ENCODE measurements at regions not wholly inside any gene's neighbourhood (a gene's known extent, or its start where the extent isn't known, plus 50 kb on each side); places are given as distances from the start of the nearest gene placed in this dataset.

DNA sequence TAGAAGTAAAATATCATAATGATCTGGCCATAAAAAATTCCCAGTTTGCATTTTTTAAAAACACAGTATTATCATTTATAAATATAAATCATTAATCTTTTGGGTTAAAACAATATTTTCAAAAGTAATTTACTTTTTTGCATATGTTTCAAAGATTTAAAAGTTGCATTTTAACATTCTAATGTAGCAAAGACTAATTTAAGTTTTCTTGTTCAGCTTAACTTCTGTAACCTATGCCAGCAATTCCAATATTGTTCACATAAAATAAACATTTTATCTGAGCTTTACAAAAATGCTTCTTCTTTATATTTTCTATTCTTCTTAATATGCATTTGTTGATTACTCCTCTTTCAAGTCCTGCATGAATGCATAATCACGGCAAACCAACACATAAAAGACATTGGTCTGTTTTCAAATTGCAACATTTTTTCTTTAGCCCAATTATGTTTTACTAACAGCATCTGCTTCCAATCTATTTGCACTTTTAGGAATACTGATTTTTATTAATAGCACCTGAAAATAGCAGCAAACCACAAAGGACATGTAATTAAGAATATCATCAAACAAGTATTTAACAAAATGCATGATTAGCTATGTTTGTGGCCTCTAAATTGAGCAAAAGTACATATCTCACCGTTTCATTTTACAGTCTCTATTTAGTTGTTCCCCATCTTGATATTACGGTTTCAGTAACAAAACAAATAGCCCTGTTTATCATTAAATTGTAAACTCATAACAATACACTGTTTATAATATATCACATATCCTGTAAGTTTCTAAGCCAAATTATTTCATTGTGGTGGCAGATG, 286.9 kb upstream of the NFE2L3 start:
- no peak for DNase-seq

DNA sequence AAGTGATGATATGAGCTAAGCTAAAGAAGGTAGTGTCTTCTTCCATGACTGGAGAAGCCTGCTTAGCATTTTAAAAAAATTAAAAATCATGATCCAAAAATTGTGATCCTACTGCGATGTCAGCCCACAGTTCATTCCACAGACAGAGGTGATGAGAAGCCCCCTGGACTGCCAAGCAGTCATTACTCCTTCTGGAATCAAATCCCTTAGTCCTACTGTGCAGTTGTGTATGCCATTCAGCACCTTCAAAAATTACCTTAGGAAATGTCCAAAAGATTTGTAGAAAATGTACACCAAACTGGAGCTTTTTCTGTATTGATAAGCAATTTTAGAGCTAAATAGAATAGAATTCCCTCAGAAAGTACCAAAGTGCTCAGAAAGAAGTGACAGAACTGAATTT, 283.5 kb upstream of the NFE2L3 start:
- DNase-seq: no peak

GRCh38 chr7:25870574-25870973, 281.4 kb upstream of the NFE2L3 start:
- DNase-seq: no peak

DNA sequence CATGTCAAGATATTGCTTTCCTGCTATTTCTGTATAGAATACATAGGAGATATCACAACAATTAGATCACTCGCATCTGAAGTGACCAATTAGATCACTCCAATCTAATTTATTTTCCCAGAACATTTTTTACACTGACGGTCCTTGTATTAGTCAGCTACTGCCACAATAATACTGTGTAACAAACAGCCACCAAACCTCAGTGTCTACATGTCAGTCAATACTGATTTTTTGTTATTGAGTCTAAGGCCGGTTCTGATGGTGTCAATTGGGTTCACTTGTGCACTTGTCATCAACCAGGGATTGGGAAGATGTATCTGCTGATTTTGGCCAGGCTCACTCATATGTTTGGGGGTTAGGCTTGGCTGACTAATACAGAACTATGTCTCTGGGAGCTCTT, 275.9 kb upstream of the NFE2L3 start:
- DNase-seq: no peak

- DNase-seq: no peak
Measured at GRCh38 chr7:25877802-25878789, 273.9 kb upstream of the NFE2L3 start.

- DNase-seq: no peak
Measured at GRCh38 chr7:25879799-25880198, 272.2 kb upstream of the NFE2L3 start.

DNA sequence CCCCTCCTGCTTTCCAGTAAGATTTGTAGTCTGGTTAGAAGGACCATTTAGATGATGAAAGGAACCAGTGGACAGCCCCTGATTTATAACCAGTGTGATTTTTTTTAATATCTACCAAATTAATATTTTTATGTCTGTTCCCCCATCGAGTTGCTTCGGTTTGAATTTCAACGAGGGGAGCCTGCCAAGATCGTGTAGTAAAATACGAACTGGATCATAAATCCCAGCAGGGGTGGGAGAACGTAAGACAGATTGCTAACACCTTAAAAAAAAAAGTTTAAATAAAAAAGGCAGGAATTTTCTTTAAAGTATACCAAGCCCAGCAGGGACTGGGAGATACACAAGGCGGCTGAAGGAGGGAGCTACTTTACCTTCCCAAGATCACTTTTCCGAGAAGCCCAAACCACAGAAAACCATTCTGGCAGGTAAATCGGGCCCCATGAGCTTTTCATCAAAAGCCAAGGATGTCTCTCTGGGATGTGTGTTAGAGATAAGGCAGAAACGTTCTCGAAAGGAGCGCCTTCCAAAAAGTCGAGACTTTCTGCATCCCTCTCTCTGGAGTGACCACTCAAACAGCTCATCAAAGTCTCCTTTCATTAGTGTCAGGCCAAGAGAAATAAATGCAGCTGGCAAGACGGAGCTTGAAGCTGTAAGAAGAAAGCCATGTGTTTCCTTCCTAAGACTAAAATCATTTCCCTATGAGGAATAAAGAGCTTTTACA, 270.5 kb upstream of the NFE2L3 start:
- DNase-seq: no peak

GRCh38 chr7:25882151-25882773, 269.7 kb upstream of the NFE2L3 start:
- DNase-seq: no peak

- no peak for DNase-seq
Measured at GRCh38 chr7:25884265-25884828, 267.7 kb upstream of the NFE2L3 start.

- DNase-seq: no peak
Measured at GRCh38 chr7:25885057-25885576, 266.9 kb upstream of the NFE2L3 start.

GRCh38 chr7:25886387-25887240, 265.4 kb upstream of the NFE2L3 start:
- no peak for DNase-seq

GRCh38 chr7:25887266-25887665, 264.7 kb upstream of the NFE2L3 start:
- DNase-seq: no peak

- no peak for DNase-seq
Measured at GRCh38 chr7:25887795-25888559, 264.0 kb upstream of the NFE2L3 start.

- DNase-seq: no peak
Measured at GRCh38 chr7:25889765-25890164, 262.2 kb upstream of the NFE2L3 start.

- DNase-seq: no peak
Measured at GRCh38 chr7:25891591-25891990, 260.4 kb upstream of the NFE2L3 start.

GRCh38 chr7:25893436-25893835, 258.6 kb upstream of the NFE2L3 start:
- peak in 1 of 6 experiments; percentile 32 for DNase-seq

GRCh38 chr7:25894002-25894901, 257.7 kb upstream of the NFE2L3 start:
- peak in 3 of 6 experiments; percentile 19 to 44 (median 23) for DNase-seq

DNA sequence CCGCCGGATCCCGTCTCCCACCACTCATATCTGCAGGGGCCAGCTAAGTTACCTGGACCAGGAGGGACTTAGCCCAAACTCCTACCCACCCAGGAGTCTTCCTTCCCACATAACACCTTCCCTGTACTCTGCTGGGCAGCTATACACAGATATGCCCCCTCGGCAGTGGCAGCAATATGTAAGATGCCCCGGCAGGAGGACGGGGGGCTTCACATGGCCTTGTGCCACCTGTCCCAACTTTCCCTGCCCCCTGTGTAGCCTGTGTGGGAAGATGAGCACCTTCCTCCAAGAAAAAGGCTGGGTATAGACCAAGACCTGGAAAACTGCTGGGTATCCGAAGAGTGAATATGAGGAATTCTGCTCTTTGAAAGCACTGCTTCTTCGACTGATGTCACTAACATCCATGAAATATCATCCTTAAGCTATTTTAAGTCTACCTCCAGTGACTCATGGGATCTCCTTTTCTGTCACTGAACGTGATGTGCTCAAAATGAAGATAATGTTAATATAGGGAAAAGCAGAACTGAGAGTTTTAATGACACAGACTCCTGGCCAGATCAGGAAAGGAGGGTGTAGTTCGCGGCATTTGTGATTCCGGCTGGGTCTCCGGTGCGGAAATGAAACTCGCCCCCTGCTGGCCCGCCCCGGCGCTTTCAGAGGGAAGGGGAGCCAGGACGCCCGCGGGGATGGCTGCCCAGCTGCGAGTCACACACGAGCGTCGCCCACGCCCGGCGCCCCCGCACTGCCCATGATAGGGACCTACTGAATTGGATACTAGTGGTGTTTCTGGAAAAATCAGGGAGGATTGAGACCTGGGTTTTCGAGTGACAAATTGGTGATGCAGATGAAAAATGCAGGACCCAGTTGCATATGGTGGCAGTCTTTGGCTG, 256.9 kb upstream of the NFE2L3 start:
- peak; percentile 20 to 63 (median 40) for DNase-seq

Data from stimulated activated naive CD4-positive, alpha-beta T cell (primary cell).